WTC11 (cell line): ENCODE measurements at regions not wholly inside any gene's neighbourhood (a gene's known extent, or its start where the extent isn't known, plus 50 kb on each side); places are given as distances from the start of the nearest gene placed in this dataset.

Experiments used
- ATAC-seq: fragments of 200-7000 bp; cut with Tn5 transposase; 2 replicates; pipeline ENCODE4 v1.10.0; 2021; ENCODE audit warnings: mild to moderate bottlenecking, moderate library complexity
- CTCF ChIA-PET: fragments of 300-600 bp; sonication (Branson Sonifier 250); formaldehyde crosslinking; loops from one replicate; lab custom pipeline; 2021; ENCODE audit warnings: antibody characterized with exemption; lab: Charles Lee
- POLR2A ChIA-PET: fragments of 350-600 bp; sonication (Branson Sonifier 250); formaldehyde crosslinking; loops from one replicate; lab custom pipeline; 2021; ENCODE audit warnings: antibody characterized with exemption; lab: Charles Lee
- DNase-seq: peaks from one replicate; pipeline ENCODE4 v3.0.0; 2021; ENCODE audit warnings: low spot score
- H3K27ac Mint-ChIP-seq: 2 replicates; pipeline ENCODE4 v1.8.0; 2021; ENCODE audit warnings: mixed read lengths
- H3K27me3 Mint-ChIP-seq: 2 replicates; pipeline ENCODE4 v1.8.0; 2021; ENCODE audit warnings: low read depth, mild to moderate bottlenecking, moderate library complexity, mixed read lengths
- H3K36me3 Mint-ChIP-seq: 2 replicates; pipeline ENCODE4 v1.8.0; 2021; ENCODE audit warnings: mixed read lengths
- H3K4me1 Mint-ChIP-seq: 2 replicates; pipeline ENCODE4 v1.8.0; 2022; ENCODE audit warnings: mixed read lengths
- H3K4me3 Mint-ChIP-seq: 2 replicates; pipeline ENCODE4 v1.8.0; 2021; ENCODE audit warnings: mild to moderate bottlenecking, moderate library complexity, mixed read lengths
- H3K9me3 Mint-ChIP-seq: 2 replicates; pipeline ENCODE4 v1.8.0; 2021; ENCODE audit warnings: mixed read lengths
- ATF6 ChIP-seq: sonication (generic); formaldehyde crosslinking; IDR thresholded peaks from 2 replicates; pipeline ENCODE4 v1.8.1; 2023; ENCODE audit warnings: mild to moderate bottlenecking, missing genetic modification reagents
- CBFB ChIP-seq: sonication (generic); formaldehyde crosslinking; IDR thresholded peaks from 2 replicates; pipeline ENCODE4 v1.8.1; 2022; ENCODE audit warnings: mild to moderate bottlenecking, low read depth, missing genetic modification reagents
- CDX4 ChIP-seq: fragments of 250-450 bp; sonication (Bioruptor Pico); IDR thresholded peaks from 2 replicates; pipeline ENCODE4 v1.9.0; 2021; ENCODE audit warnings: moderate library complexity, mild to moderate bottlenecking, inconsistent platforms, borderline replicate concordance
- EMX1 ChIP-seq: fragments of 250-450 bp; sonication (Bioruptor Pico); IDR thresholded peaks from 2 replicates; pipeline ENCODE4 v1.8.0; 2021; ENCODE audit warnings: mild to moderate bottlenecking
- ETV6 ChIP-seq: sonication (generic); formaldehyde crosslinking; IDR thresholded peaks from 2 replicates; pipeline ENCODE4 v1.8.1; 2022; ENCODE audit warnings: mild to moderate bottlenecking, missing genetic modification reagents
- GRHL2 ChIP-seq: fragments of 250-450 bp; sonication (Bioruptor Pico); IDR thresholded peaks from 2 replicates; pipeline ENCODE4 v1.8.0; 2022; ENCODE audit warnings: mild to moderate bottlenecking, moderate library complexity; ENCODE audit not compliant: insufficient replicate concordance, severe bottlenecking
- HMGA2 ChIP-seq: fragments of 250-450 bp; sonication (Bioruptor Pico); IDR thresholded peaks from 2 replicates; pipeline ENCODE4 v1.4.0; 2021; ENCODE audit warnings: mild to moderate bottlenecking, moderate library complexity
- MLX ChIP-seq: sonication (generic); formaldehyde crosslinking; IDR thresholded peaks from 2 replicates; pipeline ENCODE4 v1.8.1; 2023; ENCODE audit warnings: mild to moderate bottlenecking, missing genetic modification reagents, moderate library complexity
- NFYB ChIP-seq: sonication (generic); formaldehyde crosslinking; conservative IDR thresholded peaks from 2 replicates; pipeline ENCODE4 v1.8.0; 2022; ENCODE audit warnings: low read depth, missing genetic modification reagents
- STAT6 ChIP-seq: sonication (generic); formaldehyde crosslinking; conservative IDR thresholded peaks from 2 replicates; pipeline ENCODE4 v1.8.1; 2023; ENCODE audit warnings: mild to moderate bottlenecking, low read depth, missing genetic modification reagents, moderate library complexity
- TCF7 ChIP-seq: sonication (generic); formaldehyde crosslinking; IDR thresholded peaks from 2 replicates; pipeline ENCODE4 v1.8.0; 2022; ENCODE audit warnings: mild to moderate bottlenecking, low read depth, missing genetic modification reagents, moderate library complexity
- ZNF121 ChIP-seq: sonication (generic); formaldehyde crosslinking; IDR thresholded peaks from 2 replicates; pipeline ENCODE4 v1.8.0; 2023; ENCODE audit warnings: missing genetic modification reagents
- ZNF416 ChIP-seq: fragments of 250-450 bp; sonication (Bioruptor Pico); IDR thresholded peaks from 2 replicates; pipeline ENCODE4 v1.9.0; 2021; ENCODE audit warnings: mild to moderate bottlenecking, inconsistent platforms
- ZNF425 ChIP-seq: fragments of 250-450 bp; sonication (Bioruptor Pico); conservative IDR thresholded peaks from 2 replicates; pipeline ENCODE4 v1.9.0; 2021; ENCODE audit warnings: mild to moderate bottlenecking
- TF ChIP-seq, protein P1 (sequence below): sonication (generic); formaldehyde crosslinking; IDR thresholded peaks from 2 replicates; pipeline ENCODE4 v1.8.0; 2023; ENCODE audit warnings: missing genetic modification reagents

DNA sequence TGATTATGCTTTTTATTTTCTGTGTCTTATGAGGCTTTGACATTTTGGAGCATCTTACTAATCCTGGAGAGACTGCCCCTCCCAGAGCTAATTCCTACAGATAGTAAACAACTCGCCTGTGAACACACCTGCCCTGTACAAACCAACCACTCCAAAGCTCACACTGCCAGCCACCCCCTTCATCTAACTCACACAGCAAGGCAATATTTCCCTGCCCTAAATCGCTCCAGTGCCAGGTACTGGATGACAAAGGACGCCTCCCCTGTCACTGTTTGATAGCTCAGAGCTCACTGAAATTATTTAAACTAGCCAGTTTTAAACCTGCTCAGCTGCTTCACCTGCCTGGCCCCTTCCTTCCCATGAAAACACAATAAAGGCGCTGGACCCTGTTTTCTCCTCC lies 535.1 kb upstream of the CELF2 start (continued):
- TF ChIP-seq GRHL2: no peak

GRCh38 chr10:10489076-10489475 lies 528.6 kb upstream of the CELF2 start:
- no peaks in the 10 kb centered on the region for H3K27me3 Mint-ChIP-seq

More at GRCh38 chr10:10489076-10489475, 528.6 kb upstream of the CELF2 start:
- Mint-ChIP-seq H3K4me1 (no peaks in the 10 kb centered on the region), H3K4me3 (no peak overlapping the region), H3K27ac (no peak overlapping the region), H3K36me3 (no peaks in the 10 kb centered on the region), H3K9me3 (0 out of 2 replicates have a peak, but pooled peaks cover 4% of the 10 kb centered on the region)
- no peak for ATAC-seq
- POLR2A ChIA-PET: no interaction called here
- TF ChIP-seq ATF6 (CRISPR knock-in tag) (no peak), EMX1 (CRISPR knock-in tag) (no peak), STAT6 (CRISPR knock-in tag) (no peak), CDX4 (CRISPR knock-in tag) (no peak), ETV6 (no peak), CBFB (no peak), NFYB (CRISPR knock-in tag) (no peak), GRHL2 (no peak), TCF7 (CRISPR knock-in tag) (no peak), ZNF121 (CRISPR knock-in tag) (no peak), ZNF425 (CRISPR knock-in tag) (no peak), HMGA2 (no peak), ZNF416 (CRISPR knock-in tag) (no peak), MLX (CRISPR knock-in tag) (no peak)
- TF ChIP-seq, protein P1, sequence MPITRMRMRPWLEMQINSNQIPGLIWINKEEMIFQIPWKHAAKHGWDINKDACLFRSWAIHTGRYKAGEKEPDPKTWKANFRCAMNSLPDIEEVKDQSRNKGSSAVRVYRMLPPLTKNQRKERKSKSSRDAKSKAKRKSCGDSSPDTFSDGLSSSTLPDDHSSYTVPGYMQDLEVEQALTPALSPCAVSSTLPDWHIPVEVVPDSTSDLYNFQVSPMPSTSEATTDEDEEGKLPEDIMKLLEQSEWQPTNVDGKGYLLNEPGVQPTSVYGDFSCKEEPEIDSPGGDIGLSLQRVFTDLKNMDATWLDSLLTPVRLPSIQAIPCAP (CRISPR knock-in tag): no peak
- CTCF ChIA-PET: no interaction called here
- DNase-seq: no peak
